PC-9 (cell line): ENCODE measurements at regions not wholly inside any gene's neighbourhood (a gene's known extent, or its start where the extent isn't known, plus 50 kb on each side); places are given as distances from the start of the nearest gene placed in this dataset.

Experiments
- BruUV-seq: library from RNA; stranded (reverse); fragments of 400-500 nt; replicated peaks from 2 replicates; lab custom pipeline; 2021; lab: Mats Ljungman, UMichigan
- CTCF ChIA-PET: fragments of 300-600 bp; sonication (Branson Sonifier 250); formaldehyde crosslinking; loops from one replicate; lab custom pipeline; 2022; ENCODE audit warnings: antibody characterized with exemption; lab: Charles Lee
- POLR2A ChIA-PET: fragments of 300-600 bp; sonication (Branson Sonifier 250); formaldehyde crosslinking; loops from one replicate; lab custom pipeline; 2022; ENCODE audit warnings: antibody characterized with exemption; ENCODE audit not compliant: unreplicated experiment; lab: Charles Lee
- DNase-seq, 2 experiments: peaks; one replicate each; pipeline versions ENCODE4 v3.0.0 to v3.0.0-alpha.2; 2015 to 2022; ENCODE audit warnings: mixed read lengths in 1 of 2
- H2AFZ ChIP-seq: fragments of 200-600 bp; sonication (generic); 2 replicates; pipeline ENCODE4 v1.8.1; 2017; ENCODE audit warnings: antibody characterized with exemption
- H3F3A ChIP-seq: fragments of 200-600 bp; sonication (generic); 2 replicates; pipeline ENCODE4 v1.8.1; 2017; ENCODE audit warnings: antibody characterized with exemption, mild to moderate bottlenecking, low read depth; ENCODE audit not compliant: insufficient read depth
- H3K27ac ChIP-seq: fragments of 200-600 bp; sonication (generic); 2 replicates; pipeline ENCODE4 v1.6.1; 2016; ENCODE audit warnings: mixed run types
- H3K27me3 ChIP-seq: fragments of 200-600 bp; sonication (generic); 2 replicates; pipeline ENCODE4 v1.6.1; 2016; ENCODE audit warnings: low read depth, mixed run types; ENCODE audit not compliant: insufficient read depth
- H3K36me3 ChIP-seq: fragments of 200-600 bp; sonication (generic); 2 replicates; pipeline ENCODE4 v1.6.1; 2016; ENCODE audit warnings: low read depth, mixed run types
- H3K4me1 ChIP-seq: fragments of 200-600 bp; sonication (generic); replicated peaks from 2 replicates; pipeline ENCODE4 v1.6.1; 2016; ENCODE audit warnings: mixed run types; ENCODE audit not compliant: insufficient read depth
- H3K4me2 ChIP-seq: fragments of 200-600 bp; sonication (generic); 2 replicates; pipeline ENCODE4 v1.6.1; 2017; ENCODE audit warnings: mixed run types
- H3K4me3 ChIP-seq: fragments of 200-600 bp; sonication (generic); 2 replicates; pipeline ENCODE4 v1.6.1; 2016; ENCODE audit warnings: mixed run types
- H3K79me2 ChIP-seq: fragments of 200-600 bp; sonication (generic); 2 replicates; pipeline ENCODE4 v1.6.1; 2017; ENCODE audit warnings: low read depth, mixed run types
- H3K9me2 ChIP-seq: fragments of 200-600 bp; sonication (generic); 2 replicates; pipeline ENCODE4 v1.8.1; 2017; ENCODE audit warnings: mild to moderate bottlenecking; ENCODE audit not compliant: insufficient read depth
- H3K9me3 ChIP-seq: fragments of 200-600 bp; sonication (generic); 2 replicates; pipeline ENCODE4 v1.8.1; 2016; ENCODE audit warnings: low read depth; ENCODE audit not compliant: insufficient read depth
- H4K20me1 ChIP-seq: fragments of 200-600 bp; sonication (generic); 2 replicates; pipeline ENCODE4 v1.8.1; 2017; ENCODE audit not compliant: insufficient read depth
- EZH2 ChIP-seq: fragments of 200-600 bp; sonication (generic); IDR thresholded peaks from 2 replicates; pipeline ENCODE4 v1.8.0; 2017; ENCODE audit warnings: antibody characterized with exemption, low read depth
- intact Hi-C: fragments of 100-400 bp; cut with micrococcal nuclease; formaldehyde crosslinking; loops from one replicate; pipeline ENCODE4 v1.10.0; 2022; ENCODE audit not compliant: unreplicated experiment
- TF ChIP-seq, protein P1 (sequence below): fragments of 200-600 bp; sonication (generic); conservative IDR thresholded peaks from 2 replicates; pipeline ENCODE4 v1.6.1; 2017; ENCODE audit warnings: mixed run types, antibody characterized with exemption, mild to moderate bottlenecking, moderate library complexity

DNA sequence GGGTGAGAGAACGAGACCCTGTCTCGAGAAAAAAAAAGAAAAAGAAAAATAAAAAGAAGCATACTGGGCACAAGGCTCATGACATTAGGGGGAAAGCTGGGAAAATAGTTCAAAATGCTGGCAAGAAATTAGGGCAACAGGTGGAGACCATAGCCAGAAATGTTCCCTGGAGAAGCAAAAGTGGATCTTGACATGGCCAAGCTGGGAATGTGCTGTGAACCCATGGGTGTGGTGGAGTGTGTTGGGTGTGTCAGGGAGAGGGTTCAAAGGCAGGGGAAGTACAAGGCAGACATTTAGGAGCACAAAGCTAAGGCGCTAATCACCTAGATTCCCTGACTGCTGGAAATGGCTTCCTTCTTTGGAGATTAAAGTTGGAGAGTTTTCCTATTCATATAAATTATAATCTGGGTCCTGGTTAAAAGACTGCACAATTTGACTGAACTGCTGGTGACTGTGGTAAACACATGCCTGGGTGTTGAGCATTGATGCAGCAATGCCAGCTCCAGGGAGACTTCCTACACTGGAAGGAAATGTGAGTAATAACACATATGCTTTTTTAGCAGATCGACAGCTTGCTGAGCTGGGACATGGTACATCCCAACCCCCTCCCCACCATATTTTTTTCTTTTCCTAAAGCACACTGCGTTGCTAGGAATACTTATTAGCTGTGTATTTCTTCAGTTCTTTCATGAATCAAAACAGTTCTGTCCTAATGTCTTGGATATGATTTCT is 70.1 kb upstream of the ARHGAP21 start:
- Histone ChIP-seq H2AFZ (no peak overlapping the region), H3F3A (no peaks in the 10 kb centered on the region), H3K27me3 (no peaks in the 10 kb centered on the region), H4K20me1 (no peaks in the 10 kb centered on the region), H3K4me1 (no peaks in the 10 kb centered on the region), H3K36me3 (no peaks in the 10 kb centered on the region), H3K9me2 (no peaks in the 10 kb centered on the region), H3K4me3 (no peak overlapping the region), H3K4me2 (no peak overlapping the region), H3K27ac (no peak overlapping the region), H3K9me3 (no peaks in the 10 kb centered on the region), H3K79me2 (no peaks in the 10 kb centered on the region)
- DNase-seq, result no peak
- CTCF ChIA-PET, result no interaction called here
- no peak for TF ChIP-seq EZH2
- TF ChIP-seq, protein P1, sequence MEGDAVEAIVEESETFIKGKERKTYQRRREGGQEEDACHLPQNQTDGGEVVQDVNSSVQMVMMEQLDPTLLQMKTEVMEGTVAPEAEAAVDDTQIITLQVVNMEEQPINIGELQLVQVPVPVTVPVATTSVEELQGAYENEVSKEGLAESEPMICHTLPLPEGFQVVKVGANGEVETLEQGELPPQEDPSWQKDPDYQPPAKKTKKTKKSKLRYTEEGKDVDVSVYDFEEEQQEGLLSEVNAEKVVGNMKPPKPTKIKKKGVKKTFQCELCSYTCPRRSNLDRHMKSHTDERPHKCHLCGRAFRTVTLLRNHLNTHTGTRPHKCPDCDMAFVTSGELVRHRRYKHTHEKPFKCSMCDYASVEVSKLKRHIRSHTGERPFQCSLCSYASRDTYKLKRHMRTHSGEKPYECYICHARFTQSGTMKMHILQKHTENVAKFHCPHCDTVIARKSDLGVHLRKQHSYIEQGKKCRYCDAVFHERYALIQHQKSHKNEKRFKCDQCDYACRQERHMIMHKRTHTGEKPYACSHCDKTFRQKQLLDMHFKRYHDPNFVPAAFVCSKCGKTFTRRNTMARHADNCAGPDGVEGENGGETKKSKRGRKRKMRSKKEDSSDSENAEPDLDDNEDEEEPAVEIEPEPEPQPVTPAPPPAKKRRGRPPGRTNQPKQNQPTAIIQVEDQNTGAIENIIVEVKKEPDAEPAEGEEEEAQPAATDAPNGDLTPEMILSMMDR, result no peak
- no TSS peak for BruUV-seq
- intact Hi-C loops, result no loop called here
- POLR2A ChIA-PET, result interaction anchor here (0.6 kb wide), 1 partner anchor 40 kb away, joined by 6 read pairs; no protein-coding TSS in a partner anchor

DNA sequence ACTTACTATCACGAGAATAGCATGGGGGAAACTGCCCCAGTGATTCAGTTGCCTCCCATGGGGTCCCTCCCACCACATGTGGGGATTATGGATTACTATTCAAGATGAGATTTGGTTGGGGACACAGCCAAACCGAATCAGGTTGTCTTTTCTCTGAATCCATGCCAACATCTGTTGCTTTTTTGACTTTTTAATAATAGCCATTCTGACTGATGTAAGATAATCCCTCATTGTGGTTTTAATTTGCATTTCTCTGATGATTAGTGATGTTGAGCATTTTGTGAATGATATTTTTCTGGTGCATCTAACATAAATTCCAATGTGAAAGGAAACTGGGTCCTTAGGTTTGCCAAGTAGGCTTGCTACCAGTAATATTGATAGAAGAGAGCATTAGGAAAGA is 69.0 kb upstream of the ARHGAP21 start:
- Histone ChIP-seq H3K9me2 (no peaks in the 10 kb centered on the region), H2AFZ (no peak overlapping the region), H3K4me3 (no peak overlapping the region), H3K4me2 (no peak overlapping the region), H3K9me3 (no peaks in the 10 kb centered on the region), H4K20me1 (no peaks in the 10 kb centered on the region), H3K27ac (no peak overlapping the region), H3K4me1 (no peaks in the 10 kb centered on the region), H3F3A (no peaks in the 10 kb centered on the region), H3K36me3 (no peaks in the 10 kb centered on the region), H3K27me3 (no peaks in the 10 kb centered on the region), H3K79me2 (no peaks in the 10 kb centered on the region)
- CTCF ChIA-PET, result no interaction called here
- no peak for DNase-seq
- POLR2A ChIA-PET, result no interaction called here
- BruUV-seq, result no TSS peak
- TF ChIP-seq EZH2, result no peak
- TF ChIP-seq, protein P1, result no peak
- intact Hi-C loops, result no loop called here

DNA sequence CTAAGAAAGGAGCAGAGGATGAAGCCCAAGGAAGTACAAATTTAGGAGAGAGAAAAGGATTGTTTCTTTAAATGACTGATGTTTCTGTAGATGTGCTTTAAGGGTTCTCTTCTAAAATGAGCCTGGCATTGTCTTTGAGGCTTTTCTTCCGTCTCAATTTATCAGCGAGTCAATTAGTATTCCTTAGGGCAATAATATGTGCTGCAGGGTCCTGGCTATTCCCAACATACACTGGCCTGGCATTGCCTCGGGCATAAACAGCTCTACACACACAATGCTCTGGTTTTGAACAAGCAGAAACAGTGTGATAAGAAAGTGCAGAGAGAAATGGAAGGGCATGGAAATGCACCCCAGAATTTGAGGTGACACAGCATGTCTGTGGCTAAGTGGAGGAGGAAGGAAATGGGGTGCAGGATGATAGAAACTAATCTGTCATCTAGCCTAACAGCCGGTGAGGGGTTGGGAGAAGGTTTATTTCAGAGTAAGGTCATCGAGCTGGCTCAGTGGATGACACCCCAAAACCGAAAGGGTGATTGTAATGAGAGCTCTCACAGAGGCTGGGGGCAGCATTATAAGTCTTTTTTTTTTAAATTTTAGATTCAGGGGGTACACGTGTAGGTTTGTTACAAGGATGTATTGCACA is 67.5 kb upstream of the ARHGAP21 start:
- no TSS peak for BruUV-seq
- no peak overlapping the region for H2AFZ ChIP-seq
- CTCF ChIA-PET, result interaction anchor here (0.5 kb wide), 1 partner anchor 161 kb away, joined by 3 read pairs; no protein-coding TSS in a partner anchor

More for the DNA sequence above, 67.5 kb upstream of the ARHGAP21 start:
- no peak for DNase-seq
- no peak overlapping the region for H3K4me2 ChIP-seq
- H3F3A ChIP-seq, result no peaks in the 10 kb centered on the region
- no peaks in the 10 kb centered on the region for H3K79me2 ChIP-seq
- no peaks in the 10 kb centered on the region for H3K27me3 ChIP-seq
- intact Hi-C loops, result no loop called here
- no peak for TF ChIP-seq EZH2
- TF ChIP-seq, protein P1, result no peak
- H3K9me2 ChIP-seq, result no peaks in the 10 kb centered on the region
- no peak overlapping the region for H3K27ac ChIP-seq
- H3K9me3 ChIP-seq, result no peaks in the 10 kb centered on the region
- H3K4me3 ChIP-seq, result no peak overlapping the region
- no peaks in the 10 kb centered on the region for H3K4me1 ChIP-seq
- no peaks in the 10 kb centered on the region for H3K36me3 ChIP-seq
- POLR2A ChIA-PET, result no interaction called here
- H4K20me1 ChIP-seq, result no peaks in the 10 kb centered on the region
